ENCODE measurements at regions not wholly inside any gene's neighbourhood (a gene's known extent, or its start where the extent isn't known, plus 50 kb on each side); places are given as distances from the start of the nearest gene placed in this dataset.

- Histone ChIP-seq H3F3A (ENCODE audit: insufficient read depth) (no peaks in the 10 kb centered on the region), H3K9me2 (replicated peaks; ENCODE audit: insufficient read depth, low read length) (no peaks in the 10 kb centered on the region), H3K4me2 (ENCODE audit: low read depth, low read length, poor library complexity, severe bottlenecking) (no peak overlapping the region), H3K9me3 (ENCODE audit: insufficient read depth, low read length) (no peaks in the 10 kb centered on the region), H3K27ac (ENCODE audit: low read depth, low read length) (no peak overlapping the region), H3K27me3 (ENCODE audit: low read length) (no peaks in the 10 kb centered on the region), H3K79me2 (ENCODE audit: insufficient read depth, low read length) (no peaks in the 10 kb centered on the region), H3K36me3 (ENCODE audit: low read length) (no peaks in the 10 kb centered on the region), H4K20me1 (ENCODE audit: low read depth, low read length) (no peaks in the 10 kb centered on the region), H3K9ac (ENCODE audit: low read length) (no peak overlapping the region), H2AFZ (ENCODE audit: low read depth, low read length, severe bottlenecking) (no peak overlapping the region), H3K4me3 (ENCODE audit: insufficient read depth, low read length, poor library complexity, severe bottlenecking) (no peak overlapping the region)
- no peak for TF ChIP-seq CTCF (IDR thresholded peaks at IDR 0.05; ENCODE audit: insufficient read depth, low read length, poor library complexity, severe bottlenecking)
- TF ChIP-seq EZH2phosphoT487 (conservative IDR thresholded peaks at IDR 0.05; ENCODE audit: low read length): no peak
These were observed 162.6 kb downstream of the PMAIP1 start for GRCh38 chr18:60062396-60062795.

DNA sequence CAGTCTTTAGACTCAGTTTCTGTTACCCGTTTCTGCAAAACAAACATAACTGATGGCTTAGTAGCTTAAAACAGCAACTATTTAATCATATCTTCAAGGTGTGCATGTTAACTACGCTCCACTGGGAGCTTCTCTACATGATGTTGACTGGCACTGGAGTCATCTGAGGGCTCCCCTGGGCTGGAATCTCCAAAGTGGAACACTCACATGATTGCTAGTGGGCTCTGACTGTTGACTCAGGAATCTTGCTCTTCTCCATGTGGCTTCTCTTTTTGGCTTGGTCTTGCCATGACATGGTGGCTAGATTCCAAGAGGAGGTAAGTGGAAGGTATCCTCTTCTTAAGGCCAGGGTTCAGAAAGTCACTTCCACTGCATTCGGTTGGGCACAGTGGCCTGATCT, 160.8 kb downstream of the PMAIP1 start:
- Histone ChIP-seq H2AFZ (ENCODE audit: low read depth, low read length, severe bottlenecking) (no peak overlapping the region), H3K36me3 (ENCODE audit: low read length) (no peaks in the 10 kb centered on the region), H4K20me1 (ENCODE audit: low read depth, low read length) (no peaks in the 10 kb centered on the region), H3K27ac (ENCODE audit: low read depth, low read length) (no peak overlapping the region), H3K27me3 (ENCODE audit: low read length) (no peaks in the 10 kb centered on the region), H3K9me3 (ENCODE audit: insufficient read depth, low read length) (no peaks in the 10 kb centered on the region), H3K79me2 (ENCODE audit: insufficient read depth, low read length) (no peaks in the 10 kb centered on the region), H3K4me2 (ENCODE audit: low read depth, low read length, poor library complexity, severe bottlenecking) (no peak overlapping the region), H3K9me2 (replicated peaks; ENCODE audit: insufficient read depth, low read length) (no peaks in the 10 kb centered on the region), H3F3A (ENCODE audit: insufficient read depth) (no peaks in the 10 kb centered on the region), H3K9ac (ENCODE audit: low read length) (no peak overlapping the region), H3K4me3 (ENCODE audit: insufficient read depth, low read length, poor library complexity, severe bottlenecking) (no peak overlapping the region)
- TF ChIP-seq CTCF (IDR thresholded peaks at IDR 0.05; ENCODE audit: insufficient read depth, low read length, poor library complexity, severe bottlenecking) (no peak), EZH2phosphoT487 (conservative IDR thresholded peaks at IDR 0.05; ENCODE audit: low read length) (no peak)

DNA sequence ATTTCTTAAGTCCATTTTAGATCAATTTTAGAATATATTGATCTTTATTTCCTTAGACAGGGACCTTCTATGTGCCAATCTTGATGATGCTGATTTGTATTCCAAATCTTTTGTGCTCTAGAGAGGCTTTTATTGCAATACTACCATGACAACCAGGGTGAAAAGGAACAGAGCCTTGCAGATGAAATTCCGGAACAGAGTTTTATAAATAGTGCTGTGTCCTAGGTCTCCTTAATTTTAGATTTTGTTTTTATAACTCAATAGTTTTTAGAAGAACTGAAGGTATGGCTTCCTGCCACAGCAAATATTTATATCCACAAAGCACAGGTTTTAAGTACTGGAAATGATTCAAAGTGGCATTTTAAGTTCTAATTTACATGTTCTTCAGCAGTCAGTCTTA, 160.2 kb downstream of the PMAIP1 start:
- TF ChIP-seq EZH2phosphoT487 (conservative IDR thresholded peaks at IDR 0.05; ENCODE audit: low read length): no peak
- no peak for TF ChIP-seq CTCF (IDR thresholded peaks at IDR 0.05; ENCODE audit: insufficient read depth, low read length, poor library complexity, severe bottlenecking)
- H3K36me3 ChIP-seq (ENCODE audit: low read length): no peaks in the 10 kb centered on the region
- H3K9me2 ChIP-seq (replicated peaks; ENCODE audit: insufficient read depth, low read length): no peaks in the 10 kb centered on the region
- no peak overlapping the region for H3K4me2 ChIP-seq (ENCODE audit: low read depth, low read length, poor library complexity, severe bottlenecking)
- no peaks in the 10 kb centered on the region for H4K20me1 ChIP-seq (ENCODE audit: low read depth, low read length)
- H3K9me3 ChIP-seq (ENCODE audit: insufficient read depth, low read length): no peaks in the 10 kb centered on the region
- no peaks in the 10 kb centered on the region for H3K27me3 ChIP-seq (ENCODE audit: low read length)
- no peak overlapping the region for H3K4me3 ChIP-seq (ENCODE audit: insufficient read depth, low read length, poor library complexity, severe bottlenecking)
- no peaks in the 10 kb centered on the region for H3K79me2 ChIP-seq (ENCODE audit: insufficient read depth, low read length)
- no peaks in the 10 kb centered on the region for H3F3A ChIP-seq (ENCODE audit: insufficient read depth)
- no peak overlapping the region for H3K9ac ChIP-seq (ENCODE audit: low read length)
- H2AFZ ChIP-seq (ENCODE audit: low read depth, low read length, severe bottlenecking): no peak overlapping the region
- H3K27ac ChIP-seq (ENCODE audit: low read depth, low read length): no peak overlapping the region

- no peak overlapping the region for H3K9ac ChIP-seq (ENCODE audit: low read length)
- no peaks in the 10 kb centered on the region for H3K79me2 ChIP-seq (ENCODE audit: insufficient read depth, low read length)
- no peak overlapping the region for H3K4me3 ChIP-seq (ENCODE audit: insufficient read depth, low read length, poor library complexity, severe bottlenecking)
- H3K9me3 ChIP-seq (ENCODE audit: insufficient read depth, low read length): no peaks in the 10 kb centered on the region
- no peak overlapping the region for H3K27ac ChIP-seq (ENCODE audit: low read depth, low read length)
- no peaks in the 10 kb centered on the region for H4K20me1 ChIP-seq (ENCODE audit: low read depth, low read length)
- H2AFZ ChIP-seq (ENCODE audit: low read depth, low read length, severe bottlenecking): no peak overlapping the region
- TF ChIP-seq CTCF (IDR thresholded peaks at IDR 0.05; ENCODE audit: insufficient read depth, low read length, poor library complexity, severe bottlenecking) (no peak), EZH2phosphoT487 (conservative IDR thresholded peaks at IDR 0.05; ENCODE audit: low read length) (no peak)
- H3K36me3 ChIP-seq (ENCODE audit: low read length): no peaks in the 10 kb centered on the region
- no peaks in the 10 kb centered on the region for H3K9me2 ChIP-seq (replicated peaks; ENCODE audit: insufficient read depth, low read length)
- H3F3A ChIP-seq (ENCODE audit: insufficient read depth): no peaks in the 10 kb centered on the region
- H3K27me3 ChIP-seq (ENCODE audit: low read length): no peaks in the 10 kb centered on the region
- no peak overlapping the region for H3K4me2 ChIP-seq (ENCODE audit: low read depth, low read length, poor library complexity, severe bottlenecking)
These were observed 159.4 kb downstream of the PMAIP1 start for GRCh38 chr18:60059216-60059615.
